Naive thymus-derived CD4-positive, alpha-beta T cell (primary cell): ENCODE measurements at regions not wholly inside any gene's neighbourhood (a gene's known extent, or its start where the extent isn't known, plus 50 kb on each side); places are given as distances from the start of the nearest gene placed in this dataset.

ENCODE experiments used
- ATAC-seq: fragments of 150-1000 bp; cut with Tn5 transposase; 2 replicates; pipeline ENCODE4 v1.10.0; 2021; ENCODE audit warnings: mild to moderate bottlenecking, moderate library complexity
- CTCF ChIA-PET: fragments of 350-600 bp; sonication (Branson Sonifier 250); formaldehyde crosslinking; loops from one replicate; lab custom pipeline; 2021; ENCODE audit warnings: antibody characterized with exemption; lab: Charles Lee
- POLR2A ChIA-PET: fragments of 350-600 bp; sonication (Branson Sonifier 250); formaldehyde crosslinking; loops from one replicate; lab custom pipeline; 2021; ENCODE audit warnings: antibody characterized with exemption, inconsistent platforms; lab: Charles Lee
- DNase-seq, 9 donors: peaks; one replicate each; pipeline versions ENCODE4 v3.0.0 to v3.0.0-alpha.2; 2020 to 2022; ENCODE audit warnings: mixed read lengths in 1 of 9
- H3K27ac ChIP-seq: one replicate; pipeline ENCODE4 v1.7.0; 2013; ENCODE audit warnings: mild to moderate bottlenecking, low read depth, low read length, moderate library complexity
- H3K27me3 ChIP-seq, 2 donors: one replicate each; pipeline ENCODE4 v1.7.0; 2013; ENCODE audit warnings: low read length in 2 of 2, mild to moderate bottlenecking in 2 of 2, moderate library complexity in 2 of 2; ENCODE audit not compliant: control insufficient read depth in 2 of 2, insufficient read depth in 2 of 2
- H3K36me3 ChIP-seq, 3 experiments: 1 replicate in 2 of 3; 2 replicates in 1 of 3; pipeline ENCODE4 v1.7.0; 2013; ENCODE audit warnings: low read length in 3 of 3, mild to moderate bottlenecking in 3 of 3, moderate library complexity in 1 of 3; ENCODE audit not compliant: insufficient read depth in 3 of 3, control insufficient read depth in 2 of 3
- H3K4me1 ChIP-seq, 2 donors: one replicate each; pipeline ENCODE4 v1.7.0; 2013; ENCODE audit warnings: low read length in 2 of 2, mild to moderate bottlenecking in 2 of 2, moderate library complexity in 1 of 2; ENCODE audit not compliant: control insufficient read depth in 2 of 2, insufficient read depth in 2 of 2
- H3K4me3 ChIP-seq: 2 replicates; pipeline ENCODE4 v1.7.0; 2013; ENCODE audit warnings: mild to moderate bottlenecking, low read length
- H3K9me3 ChIP-seq, 3 experiments: 1 replicate in 2 of 3; 2 replicates in 1 of 3; pipeline ENCODE4 v1.7.0; 2013; ENCODE audit warnings: low read length in 3 of 3; ENCODE audit not compliant: control insufficient read depth in 2 of 3
- H3K27ac Mint-ChIP-seq, 9 donors: one replicate each; pipeline ENCODE4 v1.8.0; 2020 to 2022; ENCODE audit warnings: mixed read lengths in 9 of 9, mild to moderate bottlenecking in 8 of 9, moderate library complexity in 5 of 9, inconsistent platforms in 2 of 9
- H3K27me3 Mint-ChIP-seq, 5 donors: one replicate each; pipeline ENCODE4 v1.8.0; 2021 to 2022; ENCODE audit warnings: mixed read lengths in 5 of 5, mild to moderate bottlenecking in 1 of 5
- H3K36me3 Mint-ChIP-seq, 5 donors: one replicate each; pipeline ENCODE4 v1.8.0; 2020 to 2022; ENCODE audit warnings: mixed read lengths in 5 of 5, mild to moderate bottlenecking in 3 of 5, inconsistent platforms in 1 of 5
- H3K4me1 Mint-ChIP-seq, 7 donors: one replicate each; pipeline ENCODE4 v1.8.0; 2020 to 2022; ENCODE audit warnings: mixed read lengths in 7 of 7, mild to moderate bottlenecking in 3 of 7, inconsistent platforms in 1 of 7
- H3K4me3 Mint-ChIP-seq, 10 donors: one replicate each; pipeline ENCODE4 v1.8.0; 2020 to 2022; ENCODE audit warnings: mild to moderate bottlenecking in 10 of 10, mixed read lengths in 10 of 10, moderate library complexity in 6 of 10, inconsistent platforms in 2 of 10
- H3K9me3 Mint-ChIP-seq, 11 donors: one replicate each; pipeline ENCODE4 v1.8.0; 2020 to 2022; ENCODE audit warnings: mixed read lengths in 11 of 11, mild to moderate bottlenecking in 4 of 11, inconsistent platforms in 1 of 11, moderate library complexity in 1 of 11
- intact Hi-C, 2 donors: fragments of 100-400 bp; cut with micrococcal nuclease; formaldehyde crosslinking; loops; one replicate each; pipeline ENCODE4 v1.15.1; 2023

GRCh38 chr16:85290626-85291301 lies 178.5 kb upstream of the CIBAR2 start:
- DNase-seq: no peak
- Mint-ChIP-seq H3K4me3 (no peak overlapping the region), H3K9me3 (no peaks in the 10 kb centered on the region), H3K36me3 (no peaks in the 10 kb centered on the region), H3K27ac (no peak overlapping the region), H3K4me1 (no peaks in the 10 kb centered on the region), H3K27me3 (no peaks in the 10 kb centered on the region)
- H3K4me3 ChIP-seq: no peak overlapping the region
- H3K36me3 ChIP-seq: no peaks in the 10 kb centered on the region
- no peaks in the 10 kb centered on the region for H3K4me1 ChIP-seq
- ChIA-PET CTCF (no interaction called here), POLR2A (no interaction called here)
- H3K9me3 ChIP-seq: no peaks in the 10 kb centered on the region
- ATAC-seq: no peak
- H3K27me3 ChIP-seq: no peaks in the 10 kb centered on the region
- H3K27ac ChIP-seq: no peak overlapping the region
- intact Hi-C loops: no loop called here

DNA sequence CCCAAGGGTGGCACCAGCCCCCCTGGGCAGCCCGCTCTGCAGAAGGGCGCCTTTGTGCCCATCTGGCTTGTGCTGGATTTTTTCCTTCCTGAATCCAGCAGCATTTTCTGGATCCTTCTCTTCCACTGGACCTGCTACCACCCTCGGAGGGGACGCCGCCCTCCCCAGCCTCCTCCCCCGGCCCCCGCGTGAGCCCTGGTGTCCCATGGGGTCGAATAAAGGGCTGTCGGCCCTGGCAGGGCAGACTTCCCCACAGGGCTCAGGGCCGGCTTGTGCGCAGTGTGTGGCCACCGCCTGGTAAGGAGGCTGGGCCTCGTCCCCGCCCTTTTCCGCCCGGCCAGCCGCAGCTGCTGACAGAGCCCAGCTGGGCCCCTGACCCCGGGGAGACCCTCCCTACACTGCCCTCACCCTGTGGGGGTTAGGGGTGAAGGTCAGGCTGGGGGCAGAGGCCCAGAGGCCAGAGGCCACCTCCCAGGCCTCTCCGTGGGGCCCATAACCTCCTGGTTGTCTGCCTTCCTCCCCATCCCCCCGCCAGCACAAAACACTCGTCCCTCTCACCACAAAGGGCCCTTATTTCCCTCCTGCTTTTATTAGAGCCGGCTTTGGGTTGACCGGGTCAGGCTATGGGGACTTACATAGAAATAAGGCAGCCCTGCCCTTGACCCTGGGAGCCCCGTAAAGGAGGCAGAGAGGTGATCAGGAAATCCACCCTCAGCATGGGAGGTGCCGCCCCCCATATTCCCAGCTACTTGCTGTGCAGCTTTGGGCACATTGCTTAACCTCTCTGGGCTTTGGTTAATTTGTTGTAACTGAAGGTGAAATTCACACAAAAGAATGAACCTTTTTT lies 179.3 kb upstream of the CIBAR2 start:
- intact Hi-C loops: no loop called here
- Mint-ChIP-seq H3K4me1 (no peaks in the 10 kb centered on the region), H3K27me3 (no peaks in the 10 kb centered on the region), H3K9me3 (no peaks in the 10 kb centered on the region), H3K4me3 (no peak overlapping the region), H3K27ac (no peak overlapping the region), H3K36me3 (no peaks in the 10 kb centered on the region)
- no peak for DNase-seq
- ATAC-seq: peak; percentile 81
- no peak overlapping the region for H3K4me3 ChIP-seq
- no peaks in the 10 kb centered on the region for H3K4me1 ChIP-seq
- H3K36me3 ChIP-seq: no peaks in the 10 kb centered on the region
- H3K27me3 ChIP-seq: no peaks in the 10 kb centered on the region
- POLR2A ChIA-PET: no interaction called here
- H3K27ac ChIP-seq: no peak overlapping the region
- CTCF ChIA-PET: no interaction called here
- H3K9me3 ChIP-seq: no peaks in the 10 kb centered on the region

DNA sequence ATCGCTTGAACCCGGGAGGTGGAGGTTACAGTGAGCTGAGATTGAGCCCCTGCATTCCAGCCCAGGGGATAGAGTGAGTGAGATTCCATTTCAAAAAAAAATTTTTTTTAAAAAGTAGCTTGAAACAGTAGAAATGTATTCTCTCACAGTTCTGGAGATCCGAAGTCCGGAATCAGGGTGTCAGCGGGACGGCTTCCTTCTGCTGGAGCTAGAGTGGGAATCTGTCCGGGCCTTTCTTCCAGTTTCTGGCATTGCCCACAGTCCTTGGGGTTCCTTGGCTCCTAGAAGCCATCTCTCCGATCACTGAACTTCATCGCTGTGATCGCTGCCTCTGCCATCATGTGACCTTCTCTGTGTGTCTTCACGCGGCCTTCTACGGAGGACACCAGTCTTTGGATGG lies 181.2 kb upstream of the CIBAR2 start:
- Mint-ChIP-seq H3K4me3 (no peak overlapping the region), H3K36me3 (no peaks in the 10 kb centered on the region), H3K27me3 (no peaks in the 10 kb centered on the region), H3K4me1 (no peaks in the 10 kb centered on the region), H3K9me3 (no peaks in the 10 kb centered on the region), H3K27ac (no peak overlapping the region)
- H3K4me3 ChIP-seq: no peak overlapping the region
- no peaks in the 10 kb centered on the region for H3K27me3 ChIP-seq
- intact Hi-C loops: no loop called here
- no peak for ATAC-seq
- DNase-seq: no peak
- ChIA-PET POLR2A (no interaction called here), CTCF (no interaction called here)
- H3K36me3 ChIP-seq: no peaks in the 10 kb centered on the region
- no peaks in the 10 kb centered on the region for H3K9me3 ChIP-seq
- H3K27ac ChIP-seq: no peak overlapping the region
- H3K4me1 ChIP-seq: no peaks in the 10 kb centered on the region

DNA sequence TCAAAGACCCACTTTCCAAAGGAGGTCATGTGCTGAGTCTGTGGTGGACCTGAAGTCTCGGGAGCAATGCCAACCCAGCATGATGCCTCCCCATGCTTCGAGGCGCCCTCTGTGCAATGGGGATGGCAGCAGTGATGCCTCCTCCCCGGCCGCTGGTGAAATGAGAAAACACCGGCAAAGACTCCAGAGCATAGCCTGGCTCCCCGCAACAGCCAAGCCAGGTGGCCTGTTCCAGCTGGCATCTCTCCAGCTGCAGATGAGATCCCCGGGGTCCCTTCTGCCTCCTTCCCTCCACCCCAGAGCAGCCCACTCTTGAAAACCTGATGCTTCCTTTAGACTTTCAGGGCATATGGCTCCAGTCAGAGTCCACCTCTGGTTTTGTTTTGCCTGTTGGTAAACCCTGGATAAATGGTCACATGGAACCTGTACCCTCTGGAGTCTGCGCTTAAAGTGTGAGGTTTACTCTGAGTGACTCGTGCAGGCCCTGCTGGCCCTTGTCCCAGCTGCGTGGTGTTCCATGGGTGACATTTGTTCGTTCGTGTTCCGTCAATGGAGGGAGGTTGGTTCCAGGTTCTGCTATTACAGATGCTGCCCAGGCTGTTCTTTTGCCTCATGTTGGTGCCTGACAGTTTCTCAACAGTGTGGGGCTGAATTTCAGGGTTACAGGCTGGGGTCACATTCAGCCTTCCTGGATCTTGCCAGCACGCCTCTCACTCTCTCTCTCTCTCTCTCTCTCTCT lies 181.8 kb upstream of the CIBAR2 start:
- ChIA-PET CTCF (no interaction called here), POLR2A (no interaction called here)
- intact Hi-C loops: no loop called here
- Histone ChIP-seq H3K9me3 (no peaks in the 10 kb centered on the region), H3K27ac (no peak overlapping the region), H3K4me3 (no peak overlapping the region), H3K4me1 (no peaks in the 10 kb centered on the region), H3K36me3 (no peaks in the 10 kb centered on the region), H3K27me3 (no peaks in the 10 kb centered on the region)
- Mint-ChIP-seq H3K4me3 (no peak overlapping the region), H3K9me3 (no peaks in the 10 kb centered on the region), H3K27ac (no peak overlapping the region), H3K4me1 (no peaks in the 10 kb centered on the region), H3K27me3 (no peaks in the 10 kb centered on the region), H3K36me3 (no peaks in the 10 kb centered on the region)
- no peak for DNase-seq
- ATAC-seq: no peak

GRCh38 chr16:85294810-85295508 lies 182.7 kb upstream of the CIBAR2 start:
- ATAC-seq (no peak), DNase-seq (no peak)
- Mint-ChIP-seq H3K36me3 (no peaks in the 10 kb centered on the region), H3K27ac (no peak overlapping the region), H3K4me1 (no peaks in the 10 kb centered on the region), H3K27me3 (no peaks in the 10 kb centered on the region), H3K9me3 (no peaks in the 10 kb centered on the region), H3K4me3 (no peak overlapping the region)
- no peak overlapping the region for H3K27ac ChIP-seq
- H3K4me1 ChIP-seq: no peaks in the 10 kb centered on the region
- no peaks in the 10 kb centered on the region for H3K9me3 ChIP-seq
- H3K4me3 ChIP-seq: no peak overlapping the region
- POLR2A ChIA-PET: no interaction called here
- intact Hi-C loops: no loop called here
- CTCF ChIA-PET: no interaction called here
- H3K27me3 ChIP-seq: no peaks in the 10 kb centered on the region
- no peaks in the 10 kb centered on the region for H3K36me3 ChIP-seq

- intact Hi-C loops: no loop called here
- Histone ChIP-seq H3K4me3 (no peak overlapping the region), H3K4me1 (no peaks in the 10 kb centered on the region), H3K27ac (no peak overlapping the region), H3K27me3 (no peaks in the 10 kb centered on the region), H3K9me3 (no peaks in the 10 kb centered on the region), H3K36me3 (no peaks in the 10 kb centered on the region)
- H3K36me3 Mint-ChIP-seq: no peaks in the 10 kb centered on the region
- H3K27me3 Mint-ChIP-seq: no peaks in the 10 kb centered on the region
- ChIA-PET POLR2A (no interaction called here), CTCF (interaction anchor here (0.5 to 2.2 kb wide), 8 partner anchors 10 to 420 kb away, joined by 3 to 7 read pairs (median 4); no protein-coding TSS in a partner anchor)
- no peaks in the 10 kb centered on the region for H3K4me1 Mint-ChIP-seq
- peaks cover 0 to 1% (median 0%) of the 10 kb centered on the region in 11 donors for H3K9me3 Mint-ChIP-seq
- no peak overlapping the region for H3K4me3 Mint-ChIP-seq
- peak; percentile 86 for ATAC-seq
- peak overlapping the region in 2 of 9 donors; percentile 43 to 76 for H3K27ac Mint-ChIP-seq
- peak; percentile 26 to 65 (median 50) for DNase-seq
Observed at GRCh38 chr16:85296859-85297660, 184.8 kb upstream of the CIBAR2 start.
